Mucosa of stomach (tissue), 1 donor: ENCODE measurements at regions not wholly inside any gene's neighbourhood (a gene's known extent, or its start where the extent isn't known, plus 50 kb on each side); places are given as distances from the start of the nearest gene placed in this dataset.

ENCODE experiments used
- H3K27me3 ChIP-seq: one replicate; pipeline ENCODE4 v1.7.0; 2013; ENCODE audit warnings: mild to moderate bottlenecking, low read length; ENCODE audit not compliant: control insufficient read depth, insufficient read depth
- H3K36me3 ChIP-seq: one replicate; pipeline ENCODE4 v1.7.0; 2013; ENCODE audit warnings: low read length; ENCODE audit not compliant: control insufficient read depth, insufficient read depth
- H3K4me1 ChIP-seq: one replicate; pipeline ENCODE4 v1.7.0; 2013; ENCODE audit warnings: mild to moderate bottlenecking, low read length; ENCODE audit not compliant: control insufficient read depth, insufficient read depth
- H3K4me3 ChIP-seq: one replicate; pipeline ENCODE4 v1.7.0; 2013; ENCODE audit warnings: low read length
- H3K9ac ChIP-seq: one replicate; pipeline ENCODE4 v1.7.0; 2013; ENCODE audit warnings: mild to moderate bottlenecking, low read length, moderate library complexity
- H3K9me3 ChIP-seq: one replicate; pipeline ENCODE4 v1.7.0; 2013; ENCODE audit warnings: mild to moderate bottlenecking, low read length, moderate library complexity; ENCODE audit not compliant: control insufficient read depth
- donor health status: Pancreatic carcinoma.

- no peak overlapping the region for H3K9ac ChIP-seq
- no peaks in the 10 kb centered on the region for H3K9me3 ChIP-seq
- no peaks in the 10 kb centered on the region for H3K27me3 ChIP-seq
- no peak overlapping the region for H3K4me3 ChIP-seq
- H3K4me1 ChIP-seq, result no peaks in the 10 kb centered on the region
- H3K36me3 ChIP-seq, result no peaks in the 10 kb centered on the region
These were observed 223.0 kb upstream of the ARID1B start for GRCh38 chr6:156554160-156554559.

GRCh38 chr6:156552849-156553248 lies 224.3 kb upstream of the ARID1B start:
- Histone ChIP-seq H3K4me1 (no peaks in the 10 kb centered on the region), H3K27me3 (no peaks in the 10 kb centered on the region), H3K9me3 (no peaks in the 10 kb centered on the region), H3K36me3 (no peaks in the 10 kb centered on the region), H3K9ac (no peak overlapping the region), H3K4me3 (no peak overlapping the region)

GRCh38 chr6:156550949-156551348 lies 226.2 kb upstream of the ARID1B start:
- Histone ChIP-seq H3K9ac (no peak overlapping the region), H3K27me3 (no peaks in the 10 kb centered on the region), H3K36me3 (no peaks in the 10 kb centered on the region), H3K9me3 (no peaks in the 10 kb centered on the region), H3K4me1 (no peaks in the 10 kb centered on the region), H3K4me3 (no peak overlapping the region)

- Histone ChIP-seq H3K9ac (no peak overlapping the region), H3K27me3 (no peaks in the 10 kb centered on the region), H3K4me1 (no peaks in the 10 kb centered on the region), H3K9me3 (no peaks in the 10 kb centered on the region), H3K4me3 (no peak overlapping the region), H3K36me3 (no peaks in the 10 kb centered on the region)
These were observed 231.2 kb upstream of the ARID1B start for GRCh38 chr6:156545931-156546330.

- H3K4me1 ChIP-seq, result no peaks in the 10 kb centered on the region
These were observed 232.2 kb upstream of the ARID1B start for GRCh38 chr6:156545021-156545420.

GRCh38 chr6:156544046-156544445 lies 233.1 kb upstream of the ARID1B start:
- Histone ChIP-seq H3K9me3 (no peaks in the 10 kb centered on the region), H3K4me1 (no peaks in the 10 kb centered on the region), H3K27me3 (no peaks in the 10 kb centered on the region), H3K36me3 (no peaks in the 10 kb centered on the region), H3K9ac (no peak overlapping the region), H3K4me3 (no peak overlapping the region)

More at GRCh38 chr6:156545021-156545420, 232.2 kb upstream of the ARID1B start:
- Histone ChIP-seq H3K9ac (no peak overlapping the region), H3K9me3 (no peaks in the 10 kb centered on the region), H3K36me3 (no peaks in the 10 kb centered on the region), H3K27me3 (no peaks in the 10 kb centered on the region), H3K4me3 (no peak overlapping the region)

GRCh38 chr6:156543431-156543830 lies 233.7 kb upstream of the ARID1B start:
- no peak overlapping the region for H3K9ac ChIP-seq
- H3K27me3 ChIP-seq, result no peaks in the 10 kb centered on the region
- H3K36me3 ChIP-seq, result no peaks in the 10 kb centered on the region
- H3K4me1 ChIP-seq, result no peaks in the 10 kb centered on the region
- H3K9me3 ChIP-seq, result no peaks in the 10 kb centered on the region
- no peak overlapping the region for H3K4me3 ChIP-seq

GRCh38 chr6:156538875-156539660 lies 238.1 kb upstream of the ARID1B start:
- Histone ChIP-seq H3K27me3 (no peaks in the 10 kb centered on the region), H3K9me3 (no peaks in the 10 kb centered on the region), H3K4me1 (no peaks in the 10 kb centered on the region), H3K36me3 (no peaks in the 10 kb centered on the region), H3K9ac (no peak overlapping the region), H3K4me3 (no peak overlapping the region)

GRCh38 chr6:156534594-156534993 lies 242.6 kb upstream of the ARID1B start:
- Histone ChIP-seq H3K9me3 (no peaks in the 10 kb centered on the region), H3K27me3 (no peaks in the 10 kb centered on the region), H3K36me3 (no peaks in the 10 kb centered on the region), H3K4me1 (no peaks in the 10 kb centered on the region), H3K4me3 (no peak overlapping the region), H3K9ac (no peak overlapping the region)

GRCh38 chr6:156533872-156534524 lies 243.2 kb upstream of the ARID1B start:
- Histone ChIP-seq H3K27me3 (no peaks in the 10 kb centered on the region), H3K36me3 (no peaks in the 10 kb centered on the region), H3K9me3 (no peaks in the 10 kb centered on the region), H3K9ac (no peak overlapping the region), H3K4me3 (no peak overlapping the region), H3K4me1 (no peaks in the 10 kb centered on the region)

GRCh38 chr6:156526081-156526480 lies 251.1 kb upstream of the ARID1B start:
- no peak overlapping the region for H3K4me3 ChIP-seq
- H3K4me1 ChIP-seq, result no peaks in the 10 kb centered on the region
- H3K9me3 ChIP-seq, result no peaks in the 10 kb centered on the region
- H3K36me3 ChIP-seq, result no peaks in the 10 kb centered on the region
- no peak overlapping the region for H3K9ac ChIP-seq
- H3K27me3 ChIP-seq, result no peaks in the 10 kb centered on the region

- H3K9me3 ChIP-seq, result no peaks in the 10 kb centered on the region
- no peaks in the 10 kb centered on the region for H3K27me3 ChIP-seq
- H3K36me3 ChIP-seq, result no peaks in the 10 kb centered on the region
- H3K9ac ChIP-seq, result no peak overlapping the region
- no peak overlapping the region for H3K4me3 ChIP-seq
- no peaks in the 10 kb centered on the region for H3K4me1 ChIP-seq
These were observed 251.6 kb upstream of the ARID1B start for GRCh38 chr6:156525541-156525940.
